Activated T-cell treated with anti-CD3 and anti-CD28 coated beads, Interleukin-2, amount 50 U/mL, for 24 hours (primary cell): ENCODE measurements at regions not wholly inside any gene's neighbourhood (a gene's known extent, or its start where the extent isn't known, plus 50 kb on each side); places are given as distances from the start of the nearest gene placed in this dataset.

Experiments
- DNase-seq: peaks from one replicate; pipeline ENCODE4 v3.0.0-alpha.2; 2020
- H3K27ac Mint-ChIP-seq: 2 replicates; pipeline ENCODE4 v1.8.0; 2020; ENCODE audit warnings: mild to moderate bottlenecking, mixed read lengths
- H3K27me3 Mint-ChIP-seq: 2 replicates; pipeline ENCODE4 v1.8.0; 2020; ENCODE audit warnings: mixed read lengths
- H3K36me3 Mint-ChIP-seq: 2 replicates; pipeline ENCODE4 v1.8.0; 2020; ENCODE audit warnings: low read depth, mixed read lengths
- H3K4me1 Mint-ChIP-seq: 2 replicates; pipeline ENCODE4 v1.8.0; 2020; ENCODE audit warnings: low read depth, mixed read lengths
- H3K4me3 Mint-ChIP-seq: 2 replicates; pipeline ENCODE4 v1.8.0; 2020; ENCODE audit warnings: mild to moderate bottlenecking, moderate library complexity, mixed read lengths
- H3K9me3 Mint-ChIP-seq: 2 replicates; pipeline ENCODE4 v1.8.0; 2020; ENCODE audit warnings: mixed read lengths

DNA sequence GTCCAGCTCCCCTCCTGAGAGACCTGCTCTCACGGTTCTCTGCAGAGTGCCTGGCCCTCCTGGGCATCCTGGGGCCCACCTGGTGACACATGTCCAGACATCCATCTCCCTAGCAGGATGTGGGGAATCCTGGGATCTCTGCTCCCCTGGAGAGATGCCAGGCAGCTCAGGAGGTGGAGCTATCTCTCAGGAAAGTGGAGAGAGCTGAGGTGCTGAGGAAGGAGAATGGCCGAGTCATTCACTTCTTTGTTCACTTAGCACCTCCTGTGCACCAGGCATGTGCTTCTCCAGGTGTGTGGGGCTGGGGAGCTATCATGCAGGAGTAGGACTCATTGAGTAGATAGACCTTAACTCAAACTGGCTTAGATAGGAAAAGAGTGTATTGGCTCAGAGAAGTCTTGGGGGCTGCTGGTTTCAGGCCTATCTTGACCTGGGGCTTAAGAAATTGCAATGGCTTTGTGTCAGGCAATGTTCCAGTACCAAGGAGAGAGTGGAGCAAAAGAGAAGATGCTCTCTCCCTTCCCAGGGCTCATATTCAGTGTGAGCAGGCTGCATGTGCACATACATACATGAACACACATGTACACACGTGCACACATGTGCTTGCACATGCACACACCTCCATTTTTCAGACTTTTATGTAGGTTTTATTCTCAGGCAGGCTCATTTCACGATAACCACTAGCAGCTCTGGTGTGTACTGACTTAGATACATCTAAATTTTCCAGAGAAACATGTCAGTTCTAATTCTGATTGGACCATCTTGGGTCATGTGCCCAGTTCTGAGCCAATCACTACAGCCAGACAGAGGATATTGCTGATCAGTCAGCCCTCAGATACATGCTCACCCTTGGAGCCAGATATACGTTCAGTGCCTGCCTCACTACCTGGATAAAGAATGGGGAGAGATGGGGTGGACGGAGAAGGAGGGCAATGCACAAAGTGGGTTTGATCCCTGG lies 437.6 kb downstream of the PTPRU start:
- no peaks in the 10 kb centered on the region for H3K9me3 Mint-ChIP-seq
- peaks cover 5% of the 10 kb centered on the region for H3K27me3 Mint-ChIP-seq
- H3K4me3 Mint-ChIP-seq: no peak overlapping the region
- no peaks in the 10 kb centered on the region for H3K36me3 Mint-ChIP-seq
- DNase-seq: peak; percentile 9
- H3K4me1 Mint-ChIP-seq: no peaks in the 10 kb centered on the region
- H3K27ac Mint-ChIP-seq: no peak overlapping the region

DNA sequence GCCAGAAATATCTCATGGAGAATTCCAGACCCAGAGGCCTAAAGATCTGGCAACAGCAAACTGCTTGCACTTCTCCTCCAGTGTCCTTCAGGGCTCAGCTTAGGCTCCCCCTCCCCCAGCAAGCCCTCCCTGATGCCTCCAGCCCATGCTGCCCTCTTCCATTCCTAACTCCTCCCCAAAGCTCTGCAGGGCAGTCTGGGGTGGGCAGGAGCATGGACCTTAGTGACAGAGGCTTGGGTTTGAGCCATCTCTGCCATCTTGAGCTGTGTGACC lies 436.8 kb downstream of the PTPRU start:
- peak; percentile 8 for DNase-seq
- H3K27me3 Mint-ChIP-seq: peaks cover 5% of the 10 kb centered on the region
- no peak overlapping the region for H3K27ac Mint-ChIP-seq
- H3K36me3 Mint-ChIP-seq: no peaks in the 10 kb centered on the region
- H3K4me1 Mint-ChIP-seq: no peaks in the 10 kb centered on the region
- H3K9me3 Mint-ChIP-seq: no peaks in the 10 kb centered on the region
- no peak overlapping the region for H3K4me3 Mint-ChIP-seq

DNA sequence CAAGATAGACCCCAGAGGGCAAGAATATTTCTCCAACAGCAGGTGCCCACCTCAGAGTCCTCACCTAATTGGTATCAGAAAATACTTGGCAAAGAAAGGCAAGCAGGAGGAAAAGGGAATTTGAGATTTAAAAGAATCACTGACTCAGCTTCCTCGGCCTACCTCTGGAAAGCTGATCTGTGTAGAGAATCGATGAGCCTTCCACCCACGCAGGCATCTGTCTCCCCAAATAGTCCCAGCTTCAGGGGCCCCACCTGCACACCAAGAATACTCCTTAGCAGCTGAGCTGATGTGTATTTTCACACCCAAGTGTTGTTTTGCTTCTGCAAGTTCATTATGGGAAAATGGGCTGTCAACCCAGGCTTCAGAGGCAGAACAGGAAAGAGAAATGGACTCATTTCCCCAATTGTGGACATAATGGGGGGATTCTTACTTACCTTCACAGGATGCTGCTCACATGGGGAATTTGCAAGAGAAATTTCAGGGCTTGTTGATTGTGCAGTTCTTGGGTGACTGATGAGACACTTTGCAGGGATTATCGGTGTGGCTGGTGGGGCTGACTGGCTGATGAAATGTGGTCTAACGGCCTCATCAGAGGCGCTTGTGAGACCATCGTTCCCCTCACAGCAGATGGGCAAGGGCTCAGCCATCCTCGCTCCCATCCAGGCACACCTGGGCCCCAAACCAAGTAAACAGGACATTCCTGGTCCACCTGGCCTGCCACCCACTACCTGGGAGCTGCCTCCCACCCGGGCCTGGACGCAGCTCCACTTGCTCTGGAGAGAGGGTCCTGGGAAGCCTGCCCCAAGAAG lies 436.3 kb downstream of the PTPRU start:
- no peak overlapping the region for H3K27ac Mint-ChIP-seq
- peaks cover 6% of the 10 kb centered on the region for H3K27me3 Mint-ChIP-seq
- no peaks in the 10 kb centered on the region for H3K36me3 Mint-ChIP-seq
- H3K9me3 Mint-ChIP-seq: no peaks in the 10 kb centered on the region
- H3K4me3 Mint-ChIP-seq: no peak overlapping the region
- H3K4me1 Mint-ChIP-seq: no peaks in the 10 kb centered on the region
- DNase-seq: peak; percentile 7

- Mint-ChIP-seq H3K9me3 (no peaks in the 10 kb centered on the region), H3K4me1 (no peaks in the 10 kb centered on the region), H3K4me3 (no peak overlapping the region), H3K27ac (no peak overlapping the region), H3K36me3 (no peaks in the 10 kb centered on the region), H3K27me3 (peaks cover 9% of the 10 kb centered on the region)
- DNase-seq: peak; percentile 2
Measured at GRCh38 chr1:29671446-29672356, 435.4 kb downstream of the PTPRU start.

- no peak overlapping the region for H3K27ac Mint-ChIP-seq
- DNase-seq: peak; percentile 9
- no peaks in the 10 kb centered on the region for H3K36me3 Mint-ChIP-seq
- H3K9me3 Mint-ChIP-seq: no peaks in the 10 kb centered on the region
- no peaks in the 10 kb centered on the region for H3K4me1 Mint-ChIP-seq
- peaks cover 11% of the 10 kb centered on the region for H3K27me3 Mint-ChIP-seq
- H3K4me3 Mint-ChIP-seq: no peak overlapping the region
Measured at GRCh38 chr1:29670752-29671151, 434.4 kb downstream of the PTPRU start.

GRCh38 chr1:29669912-29670311 lies 433.6 kb downstream of the PTPRU start:
- H3K27me3 Mint-ChIP-seq: peaks cover 19% of the 10 kb centered on the region
- no peaks in the 10 kb centered on the region for H3K4me1 Mint-ChIP-seq
- no peak overlapping the region for H3K4me3 Mint-ChIP-seq
- no peak overlapping the region for H3K27ac Mint-ChIP-seq
- H3K36me3 Mint-ChIP-seq: no peaks in the 10 kb centered on the region
- no peaks in the 10 kb centered on the region for H3K9me3 Mint-ChIP-seq
- DNase-seq: peak; percentile 5

DNA sequence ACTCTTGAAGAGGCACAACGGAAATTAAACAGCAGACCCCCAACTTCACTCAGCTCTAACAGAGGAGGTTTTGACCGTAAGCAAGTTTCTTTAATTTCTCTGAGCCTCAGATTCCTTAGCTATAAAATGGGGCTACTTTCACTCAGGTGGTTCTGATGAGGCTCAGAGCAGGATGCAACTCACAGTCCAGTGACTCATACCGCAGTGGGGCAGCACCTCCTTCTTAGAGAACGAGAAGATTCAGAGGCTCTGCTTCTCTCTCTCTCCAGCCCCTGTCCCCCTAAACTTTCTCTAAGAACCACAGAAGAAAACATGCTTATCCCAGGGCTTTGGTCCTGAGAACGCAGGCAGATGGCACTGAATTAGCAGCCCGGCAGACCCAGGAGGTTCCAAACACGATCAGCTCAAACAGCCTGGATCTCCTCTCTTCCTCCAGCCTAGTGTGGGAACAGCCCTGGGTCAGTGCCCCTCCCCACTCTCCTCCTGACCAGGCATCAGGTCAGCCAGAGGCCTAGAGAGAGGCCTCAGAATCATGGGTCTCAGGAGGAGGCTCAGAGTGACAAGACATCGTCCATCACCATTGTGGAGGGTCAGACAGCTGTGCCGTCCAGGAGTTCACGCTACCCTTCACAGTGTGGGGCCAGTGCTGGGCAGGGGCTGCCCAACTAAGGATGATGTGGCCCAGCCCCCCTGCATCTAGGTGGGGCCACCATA lies 433.0 kb downstream of the PTPRU start:
- Mint-ChIP-seq H3K36me3 (no peaks in the 10 kb centered on the region), H3K4me1 (no peaks in the 10 kb centered on the region), H3K27ac (no peak overlapping the region), H3K4me3 (no peak overlapping the region), H3K27me3 (peaks cover 25% of the 10 kb centered on the region), H3K9me3 (no peaks in the 10 kb centered on the region)
- peak; percentile 2 for DNase-seq

GRCh38 chr1:29668551-29669157 lies 432.3 kb downstream of the PTPRU start:
- H3K36me3 Mint-ChIP-seq: no peaks in the 10 kb centered on the region
- H3K4me3 Mint-ChIP-seq: no peak overlapping the region
- H3K9me3 Mint-ChIP-seq: no peaks in the 10 kb centered on the region
- H3K27me3 Mint-ChIP-seq: peaks cover 30% of the 10 kb centered on the region
- H3K27ac Mint-ChIP-seq: no peak overlapping the region
- no peaks in the 10 kb centered on the region for H3K4me1 Mint-ChIP-seq
- no peak for DNase-seq

GRCh38 chr1:29667951-29668350 lies 431.6 kb downstream of the PTPRU start:
- Mint-ChIP-seq H3K4me1 (no peaks in the 10 kb centered on the region), H3K27me3 (peaks cover 30% of the 10 kb centered on the region), H3K9me3 (no peaks in the 10 kb centered on the region), H3K27ac (no peak overlapping the region), H3K36me3 (no peaks in the 10 kb centered on the region), H3K4me3 (no peak overlapping the region)
- DNase-seq: no peak

DNA sequence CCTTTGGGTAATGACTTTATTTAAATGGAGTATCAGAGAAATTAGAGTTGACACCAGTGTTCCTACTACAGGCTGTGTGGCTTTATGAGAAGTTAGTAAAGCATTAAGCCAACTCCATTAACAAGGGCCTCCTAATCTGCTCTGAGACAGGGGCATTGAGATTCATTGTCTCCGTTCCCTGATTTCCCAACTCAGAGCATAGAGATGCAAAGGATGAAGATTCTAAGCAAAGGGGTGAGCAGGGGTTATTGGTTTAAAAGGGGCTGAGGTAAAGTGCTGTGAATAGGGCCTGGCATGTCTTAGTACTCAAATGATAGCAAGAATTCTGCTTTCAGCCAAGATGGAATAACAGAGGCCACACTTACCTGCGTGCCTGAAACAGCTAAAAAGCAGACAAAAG lies 428.4 kb downstream of the PTPRU start:
- no peaks in the 10 kb centered on the region for H3K4me1 Mint-ChIP-seq
- H3K27me3 Mint-ChIP-seq: peaks cover 48% of the 10 kb centered on the region
- H3K36me3 Mint-ChIP-seq: no peaks in the 10 kb centered on the region
- H3K27ac Mint-ChIP-seq: no peak overlapping the region
- DNase-seq: no peak
- no peak overlapping the region for H3K4me3 Mint-ChIP-seq
- H3K9me3 Mint-ChIP-seq: peaks cover 11% of the 10 kb centered on the region

GRCh38 chr1:29658688-29659087 lies 422.4 kb downstream of the PTPRU start:
- Mint-ChIP-seq H3K27me3 (peaks cover 45% of the 10 kb centered on the region), H3K4me1 (no peaks in the 10 kb centered on the region), H3K36me3 (no peaks in the 10 kb centered on the region), H3K4me3 (no peak overlapping the region), H3K27ac (no peak overlapping the region), H3K9me3 (peaks cover 14% of the 10 kb centered on the region)
- no peak for DNase-seq

DNA sequence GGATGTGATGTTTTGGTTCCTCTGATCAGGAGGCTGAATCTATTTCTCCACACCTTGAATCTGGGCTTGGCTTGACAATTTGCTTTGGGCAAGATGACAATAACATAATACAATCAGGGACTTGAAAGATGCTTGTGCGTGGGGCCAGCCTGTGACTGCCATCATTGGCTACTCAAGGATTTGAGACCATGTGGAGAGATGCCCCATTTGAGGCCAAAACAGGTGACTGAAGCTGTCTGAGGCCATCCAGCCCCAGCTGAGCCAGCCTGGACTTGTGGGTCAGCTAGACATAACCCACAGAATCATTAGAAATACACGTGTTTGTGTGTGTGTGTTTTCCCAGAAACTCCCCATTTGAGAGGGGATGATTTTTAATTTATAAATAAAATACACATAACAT lies 421.5 kb downstream of the PTPRU start:
- H3K36me3 Mint-ChIP-seq: no peaks in the 10 kb centered on the region
- peaks cover 14% of the 10 kb centered on the region for H3K9me3 Mint-ChIP-seq
- no peak overlapping the region for H3K4me3 Mint-ChIP-seq
- H3K27ac Mint-ChIP-seq: no peak overlapping the region
- H3K4me1 Mint-ChIP-seq: no peaks in the 10 kb centered on the region
- DNase-seq: no peak
- H3K27me3 Mint-ChIP-seq: peaks cover 47% of the 10 kb centered on the region

GRCh38 chr1:29655945-29656850 lies 419.9 kb downstream of the PTPRU start:
- Mint-ChIP-seq H3K27me3 (peaks cover 44% of the 10 kb centered on the region), H3K36me3 (no peaks in the 10 kb centered on the region), H3K9me3 (peaks cover 4% of the 10 kb centered on the region), H3K27ac (no peak overlapping the region), H3K4me3 (no peak overlapping the region), H3K4me1 (no peaks in the 10 kb centered on the region)
- peak; percentile 6 for DNase-seq
